NCI-H226 (cell line): ENCODE measurements at regions not wholly inside any gene's neighbourhood (a gene's known extent, or its start where the extent isn't known, plus 50 kb on each side); places are given as distances from the start of the nearest gene placed in this dataset.

ENCODE experiments used
- DNase-seq: peaks from one replicate; pipeline ENCODE4 v3.0.0-alpha.2; 2015

- DNase-seq, result peak; percentile 46
These were observed 59.5 kb downstream of the PTGS2 start for GRCh38 chr1:186620566-186621350.

GRCh38 chr1:186618401-186619170, 61.6 kb downstream of the PTGS2 start:
- DNase-seq, result no peak

- no peak for DNase-seq
These were observed 62.3 kb downstream of the PTGS2 start for GRCh38 chr1:186617926-186618325.

DNA sequence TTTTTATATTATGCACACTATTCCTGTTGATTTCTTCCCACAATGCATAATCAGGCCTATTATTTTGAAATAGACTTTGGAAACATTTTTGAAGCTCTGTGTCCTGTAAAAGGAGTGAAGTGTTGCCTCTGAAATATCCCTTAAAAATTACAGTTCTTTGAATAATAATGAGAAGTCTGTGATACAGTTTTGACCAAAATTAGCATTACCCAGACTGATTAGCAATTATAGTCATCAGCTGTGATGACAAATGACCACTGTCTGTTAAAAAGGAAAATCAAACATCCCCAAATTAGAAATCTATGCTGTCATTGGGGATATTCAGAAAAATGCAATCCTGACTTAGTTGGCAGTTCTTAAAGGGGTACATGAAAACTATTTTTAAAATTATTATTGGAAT, 63.7 kb downstream of the PTGS2 start:
- DNase-seq, result no peak

DNA sequence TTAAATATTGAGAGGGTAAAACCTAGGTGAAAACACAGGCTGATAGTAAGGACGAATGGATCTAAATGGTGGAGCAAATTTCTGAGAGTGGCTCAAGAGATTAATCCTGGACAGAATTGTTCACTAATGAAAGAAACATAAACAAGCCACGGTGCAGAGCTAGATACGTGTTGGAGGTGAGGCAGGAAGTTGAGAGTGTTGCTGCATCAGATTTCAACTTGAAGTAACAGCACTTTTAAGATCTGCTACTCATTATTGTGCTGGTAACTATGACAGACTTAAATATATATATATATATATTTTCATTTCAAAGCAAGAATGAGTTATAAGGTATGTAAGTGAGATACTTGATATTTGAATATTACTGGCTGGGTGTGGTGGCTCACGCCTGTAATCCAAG, 64.9 kb downstream of the PTGS2 start:
- no peak for DNase-seq

GRCh38 chr1:186611156-186611555, 69.1 kb downstream of the PTGS2 start:
- DNase-seq, result no peak

DNA sequence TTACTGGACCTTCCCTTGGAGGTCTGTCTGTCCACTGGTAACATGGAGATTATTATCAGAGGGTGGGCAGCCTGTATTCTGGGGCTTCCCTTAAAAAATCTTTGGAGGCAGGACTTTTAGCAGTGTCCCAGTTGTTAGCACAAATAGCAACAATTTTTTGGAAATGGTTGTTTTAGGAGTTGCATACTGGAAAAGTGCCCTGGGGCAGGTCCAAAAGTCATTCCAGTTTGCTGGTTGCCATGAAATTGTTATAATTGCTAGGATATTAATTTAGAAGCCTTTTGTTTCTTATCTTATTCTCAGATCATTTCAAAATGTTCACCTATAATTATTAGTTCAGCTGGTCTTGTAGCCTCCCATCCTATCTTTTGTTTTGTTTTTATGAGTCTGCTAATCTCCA, 71.0 kb downstream of the PTGS2 start:
- no peak for DNase-seq

- peak; percentile 15 for DNase-seq
These were observed 74.4 kb downstream of the PTGS2 start for GRCh38 chr1:186605762-186606350.

DNA sequence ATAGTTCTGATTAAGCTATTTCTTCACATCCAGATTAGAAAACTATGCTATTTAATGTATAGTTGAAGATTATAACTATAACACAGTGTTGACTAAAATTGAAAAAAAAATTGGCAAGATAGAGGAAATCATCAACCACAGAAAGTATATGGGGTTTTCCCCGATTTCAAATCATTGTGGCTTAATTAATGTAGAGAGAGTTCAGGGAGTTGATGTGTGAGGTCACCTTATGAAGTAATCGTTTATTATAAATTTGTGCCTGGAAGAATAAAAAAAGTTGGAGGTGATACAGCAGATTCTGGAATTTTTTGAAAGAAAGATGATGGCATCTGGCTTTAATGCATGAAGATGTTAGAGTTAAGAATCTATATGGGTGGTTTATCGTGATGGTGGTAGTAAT, 84.3 kb downstream of the PTGS2 start:
- DNase-seq, result no peak

DNA sequence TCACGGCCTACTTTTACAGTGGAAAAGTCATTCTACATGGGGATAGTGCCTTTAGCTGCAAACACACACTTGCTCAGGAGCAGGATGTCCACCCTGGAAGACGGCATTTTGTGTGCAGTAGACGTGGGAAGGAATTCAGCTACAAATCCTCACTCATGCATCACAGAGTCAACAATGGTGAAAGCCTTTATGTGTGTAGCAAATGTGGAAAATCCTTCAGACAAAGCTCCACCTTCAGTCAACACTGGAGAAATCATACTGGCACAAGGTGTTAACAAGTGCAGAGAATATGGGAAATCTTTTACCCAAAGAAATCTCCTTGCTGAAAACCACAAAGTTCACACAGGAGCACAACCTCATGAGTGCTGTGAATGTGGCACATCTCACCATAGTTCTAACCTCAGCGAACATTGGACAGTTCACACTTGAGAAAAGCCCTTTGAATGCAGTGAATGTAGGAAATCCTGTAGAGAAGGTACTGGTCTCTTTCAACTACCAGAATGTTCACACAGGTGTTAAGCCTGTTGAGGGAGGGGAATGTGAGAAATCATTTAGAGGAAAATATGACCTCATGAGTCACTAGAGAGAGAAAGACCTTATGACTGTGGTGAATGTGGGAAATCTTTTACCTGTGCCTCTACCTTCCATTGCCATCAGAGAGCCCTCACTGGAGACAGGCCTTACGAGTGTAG, 101.8 kb downstream of the PTGS2 start:
- DNase-seq, result no peak

GRCh38 chr1:186577633-186578032, 102.6 kb downstream of the PTGS2 start:
- no peak for DNase-seq

- DNase-seq, result no peak
These were observed 103.0 kb downstream of the PTGS2 start for GRCh38 chr1:186577216-186577615.

- peak; percentile 24 for DNase-seq
These were observed 104.9 kb downstream of the PTGS2 start for GRCh38 chr1:186575348-186575747.

GRCh38 chr1:186574926-186575325, 105.3 kb downstream of the PTGS2 start:
- DNase-seq, result no peak

DNA sequence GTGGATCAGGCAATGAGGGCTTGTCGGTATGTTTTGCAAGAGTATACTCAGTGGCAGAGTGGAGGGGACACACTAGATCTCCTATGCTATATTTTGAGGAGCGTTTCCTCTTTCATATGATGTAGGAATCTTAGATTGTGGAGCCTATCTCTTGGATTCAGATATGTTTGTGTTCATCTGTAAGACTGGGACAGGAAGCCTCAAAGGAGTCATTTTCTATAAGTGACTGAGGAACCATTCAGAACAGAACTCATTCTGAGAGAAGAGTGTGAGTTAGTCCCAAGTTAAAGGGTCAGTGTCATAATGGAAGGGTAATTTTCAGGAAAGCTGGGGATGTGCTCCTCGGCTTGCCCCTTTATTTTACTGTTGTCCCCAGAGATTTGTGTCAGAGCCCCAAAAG, 107.7 kb downstream of the PTGS2 start:
- no peak for DNase-seq

DNA sequence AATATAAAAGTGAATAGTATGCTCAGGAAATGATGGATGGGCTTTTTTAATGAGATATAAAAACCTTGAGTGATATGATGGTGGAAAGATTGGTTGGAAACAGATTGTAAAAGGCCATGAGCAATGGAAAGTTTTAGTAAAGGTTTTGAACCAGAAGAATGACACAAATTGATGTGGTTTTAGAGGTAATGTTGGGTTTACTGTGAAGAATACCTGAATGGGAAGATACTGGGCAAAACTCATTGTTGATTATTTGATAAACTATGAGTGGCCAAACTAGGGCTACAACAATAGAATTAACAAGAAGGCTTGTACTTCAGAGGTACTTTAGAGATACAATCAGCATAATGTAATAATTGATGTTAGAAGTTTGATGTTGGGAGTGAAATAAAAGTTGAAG, 108.5 kb downstream of the PTGS2 start:
- DNase-seq, result no peak

DNA sequence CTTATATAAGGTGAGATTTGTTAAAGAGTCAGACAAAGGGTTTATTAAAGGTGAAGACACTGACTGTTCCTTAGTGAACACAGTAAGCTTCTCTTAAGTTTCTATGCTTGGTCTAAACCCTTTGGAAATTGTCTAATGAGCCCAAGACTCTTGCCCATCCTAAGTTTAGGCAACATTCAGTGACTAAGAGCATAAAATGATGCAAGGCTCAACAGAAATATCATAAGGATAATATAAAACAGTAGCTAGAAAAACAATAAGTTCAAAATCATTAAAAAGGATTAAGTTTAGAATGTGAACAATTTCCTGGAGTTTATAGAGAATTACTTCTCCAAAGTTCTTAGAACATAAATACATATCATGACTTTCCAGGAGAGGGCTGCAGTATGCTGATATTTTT, 108.9 kb upstream of the PDC start:
- DNase-seq, result no peak

- DNase-seq, result no peak
These were observed 107.3 kb upstream of the PDC start for GRCh38 chr1:186568221-186568620.

- DNase-seq, result no peak
These were observed 105.4 kb upstream of the PDC start for GRCh38 chr1:186566140-186566855.

GRCh38 chr1:186564582-186564981, 103.7 kb upstream of the PDC start:
- DNase-seq, result no peak

GRCh38 chr1:186559601-186560116, 98.7 kb upstream of the PDC start:
- DNase-seq, result peak; percentile 56

DNA sequence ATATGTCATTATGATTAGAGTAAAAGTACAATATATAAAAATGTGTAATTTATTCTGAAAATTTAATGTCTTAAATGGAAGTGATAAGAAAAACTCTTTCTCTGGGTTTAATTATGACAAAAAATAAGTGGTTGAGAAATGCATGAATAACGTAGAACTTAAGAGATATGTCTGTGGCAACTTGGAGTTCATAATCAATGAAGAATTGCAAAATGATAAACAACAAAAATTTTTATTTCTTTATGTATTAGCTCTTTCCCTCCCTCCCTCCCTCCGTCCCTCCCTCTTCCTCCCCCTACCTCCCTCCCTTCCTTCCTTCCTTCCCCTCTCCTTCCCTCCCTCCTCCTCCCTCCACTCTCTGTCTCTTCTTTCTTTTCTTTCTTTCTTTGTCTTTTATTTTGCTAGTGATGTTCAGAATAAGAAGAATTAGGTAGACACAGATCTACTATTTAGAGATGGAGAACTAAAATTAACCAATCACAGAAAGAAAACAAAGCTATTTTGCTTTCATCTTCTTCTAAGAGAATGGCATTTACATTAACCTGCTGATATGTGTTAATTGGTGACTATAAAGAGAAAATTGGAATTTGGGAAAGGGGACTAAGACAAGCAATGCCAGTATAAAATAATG, 96.3 kb upstream of the PDC start:
- no peak for DNase-seq
